ENCODE measurements at regions not wholly inside any gene's neighbourhood (a gene's known extent, or its start where the extent isn't known, plus 50 kb on each side); places are given as distances from the start of the nearest gene placed in this dataset.

DNA sequence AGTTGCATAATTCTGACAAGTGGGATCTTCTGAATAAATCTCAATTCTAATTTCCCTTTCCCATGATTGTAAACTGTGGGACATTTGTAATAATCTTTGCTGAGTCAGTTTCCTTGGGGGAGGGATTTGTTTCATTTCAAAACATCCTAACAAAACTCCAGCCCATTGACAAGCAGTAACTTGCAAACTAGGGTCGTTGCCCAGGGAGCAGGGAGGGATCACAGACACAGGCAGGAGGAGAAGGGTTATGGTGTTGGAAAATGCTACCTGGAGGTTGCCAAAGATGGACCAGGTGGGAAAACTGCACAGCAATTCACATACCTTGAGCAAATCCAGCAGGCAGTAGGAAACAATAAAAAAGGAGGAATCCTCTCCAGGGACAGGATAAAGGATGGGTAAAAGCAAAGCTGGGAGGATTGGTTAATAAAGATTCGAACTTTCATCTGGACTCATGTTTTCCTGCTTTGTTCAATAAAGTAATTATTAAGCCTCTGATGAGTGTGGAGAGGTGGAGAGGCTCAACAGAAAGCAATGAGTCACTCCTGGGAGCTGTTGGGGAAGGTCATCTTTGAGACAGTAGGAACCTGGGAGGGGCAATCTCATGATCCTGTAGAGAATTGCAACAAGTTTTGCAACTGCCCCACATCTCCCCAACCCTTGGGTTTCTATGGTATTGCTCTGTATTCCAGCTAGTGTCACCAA, 87.3 kb upstream of the AKIRIN2 start:
- peak; percentile 77 for DNase-seq (ENCODE audit: low read depth, low spot score)
- FAIRE-seq, result peak; percentile 52
- Histone ChIP-seq H3K4me1 (ENCODE audit: control insufficient read depth, extremely low read depth, insufficient read depth, low read length) (peaks cover 10% of the 10 kb centered on the region), H3K9ac (replicated peaks; ENCODE audit: extremely low read depth, insufficient read depth, low read length) (no peak overlapping the region), H3K36me3 (ENCODE audit: control insufficient read depth in 2 of 2, extremely low read depth in 1 of 2, insufficient read depth in 2 of 2, low read length in 2 of 2) (no peaks in the 10 kb centered on the region), H2AFZ (ENCODE audit: low read depth, low read length) (peak overlapping the region; percentile 7), H3K9me1 (replicated peaks; ENCODE audit: control insufficient read depth, extremely low read depth, insufficient read depth, low read length) (no peaks in the 10 kb centered on the region), H3K27ac (ENCODE audit: insufficient read depth, low read depth, low read length) (no peak overlapping the region), H3K4me2 (ENCODE audit: insufficient read depth, low read length) (peak overlapping the region; percentile 20), H3K27me3 (ENCODE audit: control insufficient read depth in 2 of 2, insufficient read depth in 2 of 2, low read length in 2 of 2) (no peaks in the 10 kb centered on the region), H3K79me2 (ENCODE audit: control insufficient read depth, insufficient read depth, low read length) (no peaks in the 10 kb centered on the region), H3K4me3 (replicated peaks in 1 of 3; ENCODE audit: insufficient read depth in 1 of 3, low read depth in 1 of 3, low read length in 3 of 3) (no peak overlapping the region), H4K20me1 (replicated peaks; ENCODE audit: control insufficient read depth, extremely low read depth, insufficient read depth, low read length) (no peaks in the 10 kb centered on the region), H3K9me3 (replicated peaks; ENCODE audit: control insufficient read depth, insufficient read depth, low read length) (no peaks in the 10 kb centered on the region)
- no TSS peak for BruUV-seq (replicated peaks)
- dilution Hi-C loops (cut with MboI; ENCODE audit: extremely low pct_ligation_motif_present, low sequenced_read_pairs), result no loop called here
- ChIA-PET CTCF (no interaction called here), POLR2A (no interaction called here)
- TF ChIP-seq MAX (IDR thresholded peaks at IDR 0.05; ENCODE audit: insufficient read depth, insufficient read length), result no peak
- no peak for TF ChIP-seq EZH2 (IDR thresholded peaks at IDR 0.05; ENCODE audit: borderline replicate concordance, low read depth, low read length, severe bottlenecking)
- no peak for TF ChIP-seq MYC (IDR thresholded peaks at IDR 0.05; ENCODE audit: low read depth, low read length)
- TF ChIP-seq POLR2AphosphoS5 (IDR thresholded peaks at IDR 0.05; ENCODE audit: insufficient read depth, low read depth, low read length), result no peak
- TF ChIP-seq, protein P1, sequence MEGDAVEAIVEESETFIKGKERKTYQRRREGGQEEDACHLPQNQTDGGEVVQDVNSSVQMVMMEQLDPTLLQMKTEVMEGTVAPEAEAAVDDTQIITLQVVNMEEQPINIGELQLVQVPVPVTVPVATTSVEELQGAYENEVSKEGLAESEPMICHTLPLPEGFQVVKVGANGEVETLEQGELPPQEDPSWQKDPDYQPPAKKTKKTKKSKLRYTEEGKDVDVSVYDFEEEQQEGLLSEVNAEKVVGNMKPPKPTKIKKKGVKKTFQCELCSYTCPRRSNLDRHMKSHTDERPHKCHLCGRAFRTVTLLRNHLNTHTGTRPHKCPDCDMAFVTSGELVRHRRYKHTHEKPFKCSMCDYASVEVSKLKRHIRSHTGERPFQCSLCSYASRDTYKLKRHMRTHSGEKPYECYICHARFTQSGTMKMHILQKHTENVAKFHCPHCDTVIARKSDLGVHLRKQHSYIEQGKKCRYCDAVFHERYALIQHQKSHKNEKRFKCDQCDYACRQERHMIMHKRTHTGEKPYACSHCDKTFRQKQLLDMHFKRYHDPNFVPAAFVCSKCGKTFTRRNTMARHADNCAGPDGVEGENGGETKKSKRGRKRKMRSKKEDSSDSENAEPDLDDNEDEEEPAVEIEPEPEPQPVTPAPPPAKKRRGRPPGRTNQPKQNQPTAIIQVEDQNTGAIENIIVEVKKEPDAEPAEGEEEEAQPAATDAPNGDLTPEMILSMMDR (IDR thresholded peaks at IDR 0.05; ENCODE audit: extremely low read depth in 1 of 2, insufficient read depth in 1 of 2, low read depth in 1 of 2, low read length in 2 of 2), result no peak
- peak; percentile 17 for TF ChIP-seq JUN (IDR thresholded peaks at IDR 0.05; ENCODE audit: borderline replicate concordance, insufficient read depth, insufficient read length, low read depth)
- no peak for TF ChIP-seq POLR2A (IDR thresholded peaks at IDR 0.05; ENCODE audit: low read depth, low read length)
- no peak for TF ChIP-seq GATA2 (IDR thresholded peaks at IDR 0.05; ENCODE audit: insufficient read depth, insufficient read length, low read depth, low read length)
- TF ChIP-seq FOS (IDR thresholded peaks at IDR 0.05; ENCODE audit: borderline replicate concordance, insufficient read depth, low read length), result peak; percentile 58
- intact Hi-C loops (cut with micrococcal nuclease), result no loop called here
